A673 (cell line): ENCODE measurements at regions not wholly inside any gene's neighbourhood (a gene's known extent, or its start where the extent isn't known, plus 50 kb on each side); places are given as distances from the start of the nearest gene placed in this dataset.

Experiments used
- CTCF ChIP-seq: fragments of 300-800, 200-600 bp; sonication (generic); conservative IDR thresholded peaks from 2 replicates; pipeline ENCODE4 v1.5.1; 2017; ENCODE audit warnings: low read depth, mild to moderate bottlenecking, antibody characterized with exemption, low read length, moderate library complexity, mixed read lengths
- EZH2 ChIP-seq: fragments of 200-600 bp; sonication (generic); IDR thresholded peaks from 2 replicates; pipeline ENCODE4 v1.6.1; 2017; ENCODE audit warnings: borderline replicate concordance, low read depth, mild to moderate bottlenecking, mixed read lengths, antibody characterized with exemption, low read length; ENCODE audit not compliant: poor library complexity, severe bottlenecking

- no peak for TF ChIP-seq CTCF
- TF ChIP-seq EZH2 = no peak
Measured at GRCh38 chr20:17797579-17797978, 97.8 kb downstream of the BANF2 start.
